HG02870 (cell line): ENCODE measurements at regions not wholly inside any gene's neighbourhood (a gene's known extent, or its start where the extent isn't known, plus 50 kb on each side); places are given as distances from the start of the nearest gene placed in this dataset.
"Not testable (repeated sequence)": the region's sequence is repeated elsewhere in the genome, so short reads cannot be mapped to it uniquely, and the experiment has no call there.

Experiments used
- ATAC-seq: cut with Tn5 transposase; IDR thresholded peaks from one replicate; pipeline ENCODE4 v1.9.1; 2021; ENCODE audit warnings: mild to moderate bottlenecking, moderate library complexity; ENCODE audit not compliant: unreplicated experiment

- ATAC-seq: no peak
Measured at GRCh38 chr11:130979386-130979972, 63.2 kb upstream of the SNX19 start.

DNA sequence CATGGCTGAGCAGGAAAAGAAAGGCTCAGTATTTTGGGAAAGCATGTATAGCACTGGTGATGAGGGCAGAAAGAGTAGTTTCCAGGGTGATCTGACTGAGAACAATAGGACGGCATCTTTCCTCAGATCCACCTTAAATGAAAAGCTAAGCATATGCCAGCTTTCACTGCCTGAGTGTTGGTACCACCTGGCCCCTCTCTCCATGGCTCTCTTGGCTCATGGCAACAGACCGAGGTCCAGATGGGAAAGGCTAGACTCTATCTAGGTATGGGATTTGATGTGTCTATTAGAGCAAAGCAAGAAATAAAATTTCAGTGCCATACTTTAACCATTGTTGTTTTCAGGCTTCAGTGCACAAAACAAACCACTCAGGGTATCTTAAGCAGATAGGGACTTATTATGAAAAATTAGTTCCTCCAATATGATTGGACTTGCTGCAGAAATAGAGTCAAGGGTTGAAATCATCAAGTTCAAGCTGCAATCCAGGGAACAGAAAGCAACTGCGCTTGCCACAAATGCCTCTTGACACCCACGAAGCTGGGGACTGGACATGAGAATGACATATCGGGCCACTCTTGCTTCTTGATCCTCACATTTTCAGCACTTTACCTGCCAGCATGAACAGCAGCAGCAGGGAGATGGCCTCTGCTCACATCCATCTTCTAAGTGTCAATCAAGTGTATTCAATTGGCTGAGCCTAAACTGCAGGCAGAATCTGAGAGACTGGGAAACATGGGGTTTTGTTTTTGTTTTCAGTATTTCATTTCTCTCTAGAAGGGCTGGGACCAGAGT is 64.0 kb upstream of the SNX19 start:
- no peak for ATAC-seq

- ATAC-seq: not testable (repeated sequence)
Measured at GRCh38 chr11:130984241-130984640, 68.0 kb upstream of the SNX19 start.

DNA sequence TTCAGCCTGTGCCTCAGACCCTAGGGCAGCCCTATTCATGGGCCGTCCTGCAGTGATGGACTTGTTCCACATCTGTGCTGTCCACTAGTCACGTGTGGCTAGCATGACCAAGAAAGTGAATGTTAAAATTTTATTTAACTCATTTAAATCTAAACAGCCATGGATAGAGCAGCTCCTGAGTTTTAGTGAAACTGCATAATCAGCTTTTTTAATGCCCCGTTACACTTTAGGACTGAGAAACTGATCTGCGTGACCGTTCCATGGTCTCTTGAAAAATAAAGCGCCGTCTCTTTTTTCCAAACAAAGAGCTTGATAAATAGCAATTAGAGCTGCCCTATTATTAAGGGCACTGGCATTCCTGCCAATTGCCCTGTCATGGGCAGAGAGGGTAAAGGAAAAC is 76.5 kb upstream of the SNX19 start:
- no peak for ATAC-seq

DNA sequence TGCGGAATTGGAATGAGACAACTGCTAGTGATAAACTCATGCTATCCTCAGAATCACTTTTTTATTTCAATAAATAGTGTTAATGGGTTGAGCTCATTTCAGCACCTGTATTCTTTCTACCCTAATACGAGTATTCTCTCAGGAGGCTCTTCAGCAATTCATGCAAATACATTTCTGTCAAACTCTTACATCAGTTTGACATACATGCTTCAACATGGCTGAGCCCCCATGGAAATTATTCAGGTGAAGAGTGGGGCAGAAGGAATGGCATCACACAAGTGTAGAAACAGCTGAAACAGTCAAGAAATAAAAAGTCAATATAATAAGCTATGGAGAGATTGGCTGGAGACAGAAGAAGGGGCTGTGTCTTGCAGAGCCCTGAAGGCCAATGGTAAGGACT is 77.8 kb upstream of the SNX19 start:
- no peak for ATAC-seq

- no peak for ATAC-seq
Measured at GRCh38 chr11:130995266-130995665, 79.0 kb upstream of the SNX19 start.

DNA sequence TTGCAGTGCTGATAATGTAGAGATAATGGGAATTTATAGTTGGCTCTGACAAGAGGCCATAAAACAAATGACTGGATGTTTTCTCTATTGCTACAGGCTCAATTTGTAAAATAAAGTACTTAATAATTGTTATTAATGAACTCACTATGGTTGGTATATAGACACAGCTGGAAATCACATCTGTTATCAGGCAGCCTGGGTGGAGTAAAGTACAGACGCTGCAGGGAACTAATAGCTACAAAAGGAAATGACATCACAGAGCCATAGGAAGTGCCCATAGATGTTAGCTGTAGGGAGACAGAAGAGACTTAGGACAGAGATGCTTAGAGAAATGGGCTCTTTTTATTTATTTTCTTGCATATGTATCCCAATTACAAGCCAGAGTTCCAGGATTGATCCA is 81.0 kb upstream of the SNX19 start:
- no peak for ATAC-seq

DNA sequence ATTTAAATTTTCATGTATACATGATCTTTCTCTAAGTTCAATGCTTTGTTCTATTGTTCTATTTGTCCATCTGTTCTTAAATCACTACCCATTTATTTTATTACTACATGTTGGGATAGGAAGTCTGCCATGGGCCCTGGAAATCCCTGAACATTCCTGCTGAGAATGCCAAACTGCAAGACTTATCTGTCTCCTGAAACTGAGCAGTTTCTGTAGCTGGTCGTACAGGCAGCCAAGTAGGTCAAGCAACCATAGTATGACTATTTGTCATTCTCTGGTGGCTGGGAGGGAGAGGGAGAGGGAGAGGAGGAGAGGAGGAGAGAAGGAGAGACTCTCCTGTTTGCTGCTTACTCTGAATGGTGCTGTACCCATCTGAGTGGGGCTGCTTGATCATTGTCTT is 82.8 kb upstream of the SNX19 start:
- ATAC-seq: no peak

DNA sequence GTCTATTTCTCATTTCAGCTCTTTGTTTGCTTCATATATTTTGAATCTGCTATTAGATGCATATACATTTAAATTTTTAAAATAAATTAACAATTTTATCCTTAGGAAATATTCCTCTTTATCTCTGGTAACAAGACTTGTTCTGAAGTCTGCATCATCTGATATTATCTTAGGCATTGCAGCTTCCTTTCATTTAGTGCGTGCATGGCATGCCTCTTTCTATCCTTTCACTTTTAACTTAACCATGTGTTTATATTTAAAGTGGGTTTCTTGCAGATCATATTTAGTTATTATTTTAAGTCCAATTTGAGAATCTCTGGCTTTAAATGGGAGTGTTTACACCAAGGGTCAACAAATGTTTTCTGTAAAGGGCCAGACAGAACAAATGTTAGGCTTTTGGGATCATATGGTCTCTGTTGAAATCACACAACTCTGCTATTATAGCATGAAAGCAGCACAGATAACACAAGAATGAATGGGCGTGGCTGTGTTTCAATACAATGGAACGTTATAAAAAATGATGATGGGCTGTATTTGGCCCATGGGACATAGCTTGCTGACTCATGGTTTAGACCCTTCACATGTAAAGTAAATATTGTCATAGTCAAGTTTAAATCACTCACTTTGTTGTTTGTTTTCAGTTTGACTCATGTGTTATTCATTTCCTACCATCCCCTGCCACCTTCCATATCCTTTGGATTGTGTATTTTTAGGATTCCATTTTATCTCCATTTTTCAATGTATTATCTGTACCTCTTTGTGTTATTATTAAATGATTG is 83.9 kb upstream of the SNX19 start:
- ATAC-seq: no peak

GRCh38 chr11:131002145-131002544 is 85.9 kb upstream of the SNX19 start:
- no peak for ATAC-seq

GRCh38 chr11:131005829-131006228 is 89.5 kb upstream of the SNX19 start:
- no peak for ATAC-seq

- ATAC-seq: peak; percentile 43
Measured at GRCh38 chr11:131025020-131025419, 108.7 kb upstream of the SNX19 start.

DNA sequence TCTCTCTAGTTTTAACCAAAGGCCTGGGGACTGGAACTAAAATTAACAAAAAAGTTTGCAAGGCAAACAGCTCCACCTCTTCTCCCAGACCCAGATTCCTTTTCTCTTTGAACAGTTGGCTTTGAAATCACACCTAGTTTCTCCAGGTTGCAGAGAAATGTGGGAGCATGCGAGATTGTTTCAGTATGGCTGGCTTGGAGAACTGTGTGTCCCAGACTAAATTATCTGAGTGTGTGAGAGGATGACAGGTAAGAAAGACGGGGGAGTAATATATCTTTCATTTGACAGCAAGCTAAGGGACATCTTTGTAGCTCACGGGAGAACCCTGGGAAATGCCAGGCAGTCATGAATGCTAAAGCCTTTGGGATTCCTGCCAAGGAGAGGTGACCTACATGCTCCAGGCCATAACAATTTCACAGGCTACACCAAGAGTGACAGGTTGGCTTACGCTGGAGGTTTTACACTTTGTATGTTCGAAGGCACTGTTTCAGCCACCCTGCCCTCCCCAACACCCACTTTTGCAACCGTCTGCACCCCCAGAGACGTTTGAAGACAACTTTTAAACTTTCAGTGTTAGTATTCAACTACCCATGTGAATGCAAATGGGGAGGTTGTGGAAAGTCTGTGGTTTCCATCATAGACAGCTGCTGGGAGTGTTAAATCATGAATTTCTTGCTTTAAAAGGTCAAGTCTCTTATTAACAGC is 109.3 kb upstream of the SNX19 start:
- ATAC-seq: peak; percentile 92

GRCh38 chr11:131027491-131027890 is 111.2 kb upstream of the SNX19 start:
- no peak for ATAC-seq

GRCh38 chr11:131033151-131033651 is 116.9 kb upstream of the SNX19 start:
- no peak for ATAC-seq

- ATAC-seq: no peak
Measured at GRCh38 chr11:131036514-131036913, 120.2 kb upstream of the SNX19 start.

DNA sequence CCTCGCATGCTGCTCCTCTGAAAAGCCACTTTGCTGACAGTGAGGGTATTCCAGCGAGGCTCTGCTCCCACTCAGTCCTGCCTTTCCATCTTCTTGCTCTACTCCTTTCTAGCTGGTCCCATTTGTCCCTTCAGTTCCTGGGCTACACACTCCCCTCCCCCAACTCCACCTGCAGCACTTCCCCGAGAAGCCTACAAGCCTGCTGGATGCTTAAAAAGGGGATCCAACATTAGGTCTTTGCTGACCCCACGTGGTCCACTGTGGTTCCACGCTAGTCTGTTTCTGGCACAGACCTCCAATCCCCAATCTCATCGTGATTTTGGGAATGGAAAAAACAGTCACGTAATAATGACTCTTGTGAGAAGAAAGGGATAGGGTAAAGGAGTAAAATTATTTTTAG is 121.6 kb upstream of the SNX19 start:
- ATAC-seq: no peak

- ATAC-seq: peak; percentile 73
Measured at GRCh38 chr11:131038597-131038996, 122.3 kb upstream of the SNX19 start.

GRCh38 chr11:131041331-131042040 is 125.2 kb upstream of the SNX19 start:
- ATAC-seq: no peak

DNA sequence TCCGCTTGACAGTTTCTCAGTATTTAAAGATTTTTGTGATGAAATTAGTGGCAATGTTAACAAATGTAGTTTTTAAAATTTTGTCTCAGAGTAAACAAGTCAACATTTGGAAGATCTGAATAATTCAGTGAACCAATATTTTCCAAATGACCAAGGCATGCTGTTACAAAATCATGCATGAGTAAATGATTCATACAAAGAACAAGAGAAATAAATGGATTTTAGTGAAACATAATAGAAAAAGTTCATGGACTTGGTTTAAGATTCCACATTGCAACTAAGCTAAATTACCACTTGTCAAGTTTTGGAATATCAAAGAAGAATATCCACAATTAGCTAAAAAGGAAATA is 125.7 kb upstream of the SNX19 start:
- ATAC-seq: no peak

DNA sequence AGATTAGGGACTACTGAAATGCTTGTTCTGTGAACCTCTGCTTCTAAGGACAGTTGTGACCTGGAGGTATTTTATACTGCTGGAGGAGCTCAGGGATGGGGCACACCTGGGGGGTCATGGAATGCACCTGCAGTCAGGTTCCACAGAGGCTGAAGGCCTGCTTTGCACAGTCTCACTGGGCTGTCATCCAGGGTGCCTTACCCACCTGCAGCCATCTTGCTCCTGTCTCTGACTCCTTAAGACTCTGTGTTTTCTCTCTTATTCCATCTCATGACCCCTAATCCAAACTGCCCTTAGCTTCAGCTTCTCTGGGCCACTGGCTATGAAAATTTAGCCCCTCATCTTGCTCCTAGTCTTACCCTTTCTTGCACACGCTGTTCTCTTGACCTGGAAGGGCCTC is 127.0 kb upstream of the SNX19 start:
- no peak for ATAC-seq
